Tibial artery (tissue), 4 donors: ENCODE measurements at regions not wholly inside any gene's neighbourhood (a gene's known extent, or its start where the extent isn't known, plus 50 kb on each side); places are given as distances from the start of the nearest gene placed in this dataset.

Experiments used
- DNase-seq, 2 donors: peaks; one replicate each; pipeline ENCODE4 v3.0.0-alpha.2; 2019
- H3K27ac ChIP-seq, 2 donors: fragments of 200-600 bp; sonication (generic) in 1 of 2; 1 replicate in 1 of 2; 2 replicates in 1 of 2; pipeline ENCODE4 v1.5.1; 2018 to 2019; ENCODE audit warnings: mild to moderate bottlenecking in 1 of 2
- H3K27me3 ChIP-seq, 2 donors: fragments of 200-600 bp; sonication (generic) in 1 of 2; one replicate each; pipeline versions ENCODE4 v1.5.1 to v1.6.0; 2016 to 2019
- H3K36me3 ChIP-seq, 3 donors: fragments of 200-600 bp; sonication (generic) in 2 of 3; one replicate each; pipeline ENCODE4 v1.5.1; 2016 to 2019; ENCODE audit warnings: mild to moderate bottlenecking in 2 of 3
- H3K4me1 ChIP-seq, 4 donors: fragments of 200-600 bp; sonication (generic) in 2 of 4; 1 replicate in 3 of 4; 2 replicates in 1 of 4; pipeline ENCODE4 v1.5.1; 2016 to 2019
- H3K4me3 ChIP-seq, 2 donors: fragments of 200-600 bp; sonication (generic) in 1 of 2; 1 replicate in 1 of 2; 2 replicates in 1 of 2; pipeline ENCODE4 v1.5.1; 2018 to 2019; ENCODE audit warnings: mild to moderate bottlenecking in 2 of 2
- H3K9me3 ChIP-seq, 3 donors: fragments of 200-600 bp; sonication (generic) in 1 of 3; one replicate each; pipeline ENCODE4 v1.5.1; 2016 to 2019
- CTCF ChIP-seq, 2 experiments: fragments of 200-600 bp in 1 of 2; fragments of 450-650 bp in 1 of 2; IDR thresholded peaks; one replicate each; pipeline ENCODE4 v1.5.1; 2017 to 2019; ENCODE audit warnings: antibody characterized with exemption in 2 of 2, mild to moderate bottlenecking in 1 of 2, moderate library complexity in 1 of 2
- intact Hi-C: fragments of 100-400 bp; cut with DNase I; formaldehyde crosslinking; loops from one replicate; pipeline ENCODE4 v1.15.0; 2023; ENCODE audit warnings: low total_unique reads

- no peaks in the 10 kb centered on the region for H3K9me3 ChIP-seq
- no peaks in the 10 kb centered on the region for H3K36me3 ChIP-seq
- DNase-seq = no peak
- H3K4me1 ChIP-seq = no peaks in the 10 kb centered on the region
- intact Hi-C loops = loop anchor here (10.0 kb wide), 1 partner anchor 759 kb away; no protein-coding TSS in a partner anchor
- no peaks in the 10 kb centered on the region for H3K27me3 ChIP-seq
- TF ChIP-seq CTCF (IDR thresholded peaks at IDR 0.05) = no peak
- no peak overlapping the region for H3K4me3 ChIP-seq
- no peak overlapping the region for H3K27ac ChIP-seq
Measured at GRCh38 chr20:18906046-18906445, 92.5 kb downstream of the SCP2D1 start.

GRCh38 chr20:18907353-18907752 lies 93.8 kb downstream of the SCP2D1 start:
- H3K9me3 ChIP-seq = no peaks in the 10 kb centered on the region
- H3K27me3 ChIP-seq = no peaks in the 10 kb centered on the region
- no peaks in the 10 kb centered on the region for H3K4me1 ChIP-seq
- no peak overlapping the region for H3K27ac ChIP-seq
- H3K36me3 ChIP-seq = no peaks in the 10 kb centered on the region
- TF ChIP-seq CTCF (IDR thresholded peaks at IDR 0.05) = no peak
- no peak for DNase-seq
- intact Hi-C loops = loop anchor here (10.0 kb wide), 1 partner anchor 757 kb away; no protein-coding TSS in a partner anchor
- H3K4me3 ChIP-seq = no peak overlapping the region

- no peak overlapping the region for H3K4me3 ChIP-seq
- no peak for TF ChIP-seq CTCF (IDR thresholded peaks at IDR 0.05)
- intact Hi-C loops = loop anchor here (10.0 kb wide), 1 partner anchor 757 kb away; no protein-coding TSS in a partner anchor
- H3K9me3 ChIP-seq = no peaks in the 10 kb centered on the region
- H3K36me3 ChIP-seq = no peaks in the 10 kb centered on the region
- H3K27me3 ChIP-seq = no peaks in the 10 kb centered on the region
- DNase-seq = no peak
- no peak overlapping the region for H3K27ac ChIP-seq
- no peaks in the 10 kb centered on the region for H3K4me1 ChIP-seq
Measured at GRCh38 chr20:18908109-18908508, 94.5 kb downstream of the SCP2D1 start.

- TF ChIP-seq CTCF (IDR thresholded peaks at IDR 0.05) = no peak
- Histone ChIP-seq H3K27me3 (no peaks in the 10 kb centered on the region), H3K4me1 (no peaks in the 10 kb centered on the region), H3K9me3 (no peaks in the 10 kb centered on the region), H3K4me3 (no peak overlapping the region), H3K27ac (no peak overlapping the region), H3K36me3 (no peaks in the 10 kb centered on the region)
- no peak for DNase-seq
- intact Hi-C loops = loop anchor here (10.0 kb wide), 1 partner anchor 756 kb away; no protein-coding TSS in a partner anchor
Measured at GRCh38 chr20:18909254-18909653, 95.7 kb downstream of the SCP2D1 start.

- Histone ChIP-seq H3K4me3 (no peak overlapping the region), H3K36me3 (no peaks in the 10 kb centered on the region), H3K9me3 (no peaks in the 10 kb centered on the region), H3K4me1 (no peaks in the 10 kb centered on the region), H3K27me3 (no peaks in the 10 kb centered on the region), H3K27ac (no peak overlapping the region)
- DNase-seq = no peak
- intact Hi-C loops = no loop called here
- no peak for TF ChIP-seq CTCF (IDR thresholded peaks at IDR 0.05)
Measured at GRCh38 chr20:18913701-18914100, 100.1 kb downstream of the SCP2D1 start.

GRCh38 chr20:18914796-18915195 lies 101.2 kb downstream of the SCP2D1 start:
- DNase-seq = no peak
- Histone ChIP-seq H3K27me3 (no peaks in the 10 kb centered on the region), H3K4me3 (no peak overlapping the region), H3K4me1 (no peaks in the 10 kb centered on the region), H3K27ac (no peak overlapping the region), H3K9me3 (no peaks in the 10 kb centered on the region), H3K36me3 (no peaks in the 10 kb centered on the region)
- TF ChIP-seq CTCF (IDR thresholded peaks at IDR 0.05) = no peak
- intact Hi-C loops = no loop called here
